ENCODE measurements at regions not wholly inside any gene's neighbourhood (a gene's known extent, or its start where the extent isn't known, plus 50 kb on each side); places are given as distances from the start of the nearest gene placed in this dataset.

- Mint-ChIP-seq H3K4me1 (peaks cover 36% of the 10 kb centered on the region), H3K27ac (peak overlapping the region in 2 of 3 experiments; percentile 30 to 35), H3K4me3 (no peak overlapping the region), H3K9me3 (no peaks in the 10 kb centered on the region), H3K27me3 (ENCODE audit: low read depth) (peaks cover 4% of the 10 kb centered on the region), H3K36me3 (ENCODE audit: low read depth) (no peaks in the 10 kb centered on the region)
- TF ChIP-seq CTCF (IDR thresholded peaks at IDR 0.05; ENCODE audit: unreplicated experiment in 3 of 3) = no peak
Measured at GRCh38 chrX:39399387-39399786, 598.1 kb downstream of the MID1IP1 start.

- H3K27me3 Mint-ChIP-seq (ENCODE audit: low read depth) = peaks cover 9% of the 10 kb centered on the region
- peaks cover 24% of the 10 kb centered on the region for H3K4me1 Mint-ChIP-seq
- peaks cover 2% of the 10 kb centered on the region for H3K9me3 Mint-ChIP-seq
- TF ChIP-seq CTCF (IDR thresholded peaks at IDR 0.05; ENCODE audit: unreplicated experiment in 3 of 3) = no peak
- H3K36me3 Mint-ChIP-seq (ENCODE audit: low read depth) = no peaks in the 10 kb centered on the region
- no peak overlapping the region for H3K27ac Mint-ChIP-seq
- no peak overlapping the region for H3K4me3 Mint-ChIP-seq
Measured at GRCh38 chrX:39401483-39402110, 600.3 kb downstream of the MID1IP1 start.

GRCh38 chrX:39402158-39402557 is 600.9 kb downstream of the MID1IP1 start:
- H3K27ac Mint-ChIP-seq = no peak overlapping the region
- peaks cover 21% of the 10 kb centered on the region for H3K4me1 Mint-ChIP-seq
- H3K27me3 Mint-ChIP-seq (ENCODE audit: low read depth) = peaks cover 9% of the 10 kb centered on the region
- no peaks in the 10 kb centered on the region for H3K36me3 Mint-ChIP-seq (ENCODE audit: low read depth)
- H3K9me3 Mint-ChIP-seq = peaks cover 2% of the 10 kb centered on the region
- H3K4me3 Mint-ChIP-seq = no peak overlapping the region
- TF ChIP-seq CTCF (IDR thresholded peaks at IDR 0.05; ENCODE audit: unreplicated experiment in 3 of 3) = no peak

GRCh38 chrX:39406799-39407198 is 605.5 kb downstream of the MID1IP1 start:
- H3K4me1 Mint-ChIP-seq = peaks cover 10% of the 10 kb centered on the region
- H3K27me3 Mint-ChIP-seq (ENCODE audit: low read depth) = peaks cover 9% of the 10 kb centered on the region
- H3K27ac Mint-ChIP-seq = no peak overlapping the region
- peaks cover 2% of the 10 kb centered on the region for H3K9me3 Mint-ChIP-seq
- no peaks in the 10 kb centered on the region for H3K36me3 Mint-ChIP-seq (ENCODE audit: low read depth)
- H3K4me3 Mint-ChIP-seq = no peak overlapping the region
- TF ChIP-seq CTCF (IDR thresholded peaks at IDR 0.05; ENCODE audit: unreplicated experiment in 3 of 3) = no peak

- Mint-ChIP-seq H3K4me1 (peaks cover 10% of the 10 kb centered on the region), H3K9me3 (peaks cover 6% of the 10 kb centered on the region), H3K4me3 (no peak overlapping the region), H3K27ac (no peak overlapping the region), H3K27me3 (ENCODE audit: low read depth) (peaks cover 8% of the 10 kb centered on the region), H3K36me3 (ENCODE audit: low read depth) (no peaks in the 10 kb centered on the region)
- TF ChIP-seq CTCF (IDR thresholded peaks at IDR 0.05; ENCODE audit: unreplicated experiment in 3 of 3) = no peak
Measured at GRCh38 chrX:39409246-39409917, 608.1 kb downstream of the MID1IP1 start.

Measured in nephron (organoid).